Peyer's patch (tissue), 4 donors: ENCODE measurements at regions not wholly inside any gene's neighbourhood (a gene's known extent, or its start where the extent isn't known, plus 50 kb on each side); places are given as distances from the start of the nearest gene placed in this dataset.
A peak's percentile ranks its signal among the peaks of the same experiment; 100 is the strongest.

Experiments used
- DNase-seq, 3 donors: peaks; one replicate each; pipeline ENCODE4 v3.0.0-alpha.2; 2017 to 2019
- H3K27ac ChIP-seq, 4 donors: fragments of 200-600 bp; sonication (generic); one replicate each; pipeline ENCODE4 v1.5.1; 2016 to 2019
- H3K27me3 ChIP-seq, 2 donors: fragments of 200-600 bp; sonication (generic); one replicate each; pipeline ENCODE4 v1.5.1; 2019
- H3K36me3 ChIP-seq, 3 donors: fragments of 200-600 bp; sonication (generic); one replicate each; pipeline ENCODE4 v1.5.1; 2016 to 2019
- H3K4me1 ChIP-seq, 4 donors: fragments of 200-600 bp; sonication (generic); one replicate each; pipeline ENCODE4 v1.5.1; 2016 to 2019
- H3K4me3 ChIP-seq, 4 donors: fragments of 200-600 bp; sonication (generic); 1 replicate in 3 of 4; 2 replicates in 1 of 4; pipeline ENCODE4 v1.5.1; 2016 to 2019; ENCODE audit warnings: mild to moderate bottlenecking in 1 of 4
- H3K9me3 ChIP-seq, 4 donors: fragments of 200-600 bp; sonication (generic); one replicate each; pipeline ENCODE4 v1.5.1; 2016 to 2019; ENCODE audit warnings: mild to moderate bottlenecking in 1 of 4
- POLR2A ChIP-seq, 2 donors: fragments of 450-650 bp; IDR thresholded peaks; one replicate each; pipeline ENCODE4 v1.5.1; 2017; ENCODE audit warnings: antibody characterized with exemption in 2 of 2, mild to moderate bottlenecking in 2 of 2, moderate library complexity in 2 of 2
- TF ChIP-seq, protein P1 (sequence below), 6 experiments: fragments of 450-650 bp in 4 of 6; fragments of 200-600 bp in 2 of 6; sonication (generic) in 1 of 6; IDR thresholded peaks; one replicate each; pipeline ENCODE4 v1.5.1; 2017 to 2019; ENCODE audit warnings: antibody characterized with exemption in 6 of 6, mild to moderate bottlenecking in 3 of 6, moderate library complexity in 1 of 6

DNA sequence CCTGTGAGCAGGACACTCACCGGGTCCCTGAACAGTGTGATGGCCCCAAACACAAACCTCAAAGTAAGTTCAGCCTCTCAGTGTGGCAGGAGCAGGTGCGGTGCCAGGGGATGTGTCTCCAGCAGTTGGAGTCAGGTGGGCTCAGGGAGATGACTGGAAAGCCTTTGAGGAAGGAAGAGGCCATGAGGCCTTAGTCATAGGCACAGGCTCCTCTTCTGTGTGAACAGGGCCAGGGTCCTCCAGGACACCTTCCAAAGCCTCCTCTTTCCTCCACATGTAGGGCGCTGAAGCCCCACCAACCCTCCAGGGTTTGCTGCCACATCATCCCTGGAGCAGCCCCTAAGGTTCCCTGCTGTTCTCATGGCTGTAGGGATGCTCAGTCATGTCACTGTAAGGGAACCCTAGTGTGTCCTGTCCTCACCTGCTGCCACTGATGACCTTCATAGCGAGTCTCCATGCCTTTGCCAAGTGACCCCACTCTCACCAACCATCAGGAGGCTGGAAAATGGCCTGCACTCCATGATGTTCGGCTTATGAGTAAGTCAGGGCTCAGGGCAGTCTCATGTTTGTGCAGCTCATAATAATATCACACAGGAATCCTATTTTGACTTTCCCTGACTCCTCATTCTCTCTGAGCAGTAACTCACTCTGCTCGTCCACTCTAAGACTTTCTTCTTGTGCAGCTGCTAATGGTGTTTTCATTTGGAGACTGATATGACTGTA is 1152.9 kb downstream of the RPIA start:
- DNase-seq = peak in 2 of 3 donors; percentile 40 to 42
- Histone ChIP-seq H3K27me3 (no peaks in the 10 kb centered on the region), H3K27ac (no peak overlapping the region), H3K4me3 (no peak overlapping the region), H3K4me1 (no peaks in the 10 kb centered on the region), H3K36me3 (no peaks in the 10 kb centered on the region), H3K9me3 (peaks cover 0 to 6% (median 0%) of the 10 kb centered on the region in 4 donors)
- no peak for TF ChIP-seq POLR2A (IDR thresholded peaks at IDR 0.05)
- TF ChIP-seq, protein P1, sequence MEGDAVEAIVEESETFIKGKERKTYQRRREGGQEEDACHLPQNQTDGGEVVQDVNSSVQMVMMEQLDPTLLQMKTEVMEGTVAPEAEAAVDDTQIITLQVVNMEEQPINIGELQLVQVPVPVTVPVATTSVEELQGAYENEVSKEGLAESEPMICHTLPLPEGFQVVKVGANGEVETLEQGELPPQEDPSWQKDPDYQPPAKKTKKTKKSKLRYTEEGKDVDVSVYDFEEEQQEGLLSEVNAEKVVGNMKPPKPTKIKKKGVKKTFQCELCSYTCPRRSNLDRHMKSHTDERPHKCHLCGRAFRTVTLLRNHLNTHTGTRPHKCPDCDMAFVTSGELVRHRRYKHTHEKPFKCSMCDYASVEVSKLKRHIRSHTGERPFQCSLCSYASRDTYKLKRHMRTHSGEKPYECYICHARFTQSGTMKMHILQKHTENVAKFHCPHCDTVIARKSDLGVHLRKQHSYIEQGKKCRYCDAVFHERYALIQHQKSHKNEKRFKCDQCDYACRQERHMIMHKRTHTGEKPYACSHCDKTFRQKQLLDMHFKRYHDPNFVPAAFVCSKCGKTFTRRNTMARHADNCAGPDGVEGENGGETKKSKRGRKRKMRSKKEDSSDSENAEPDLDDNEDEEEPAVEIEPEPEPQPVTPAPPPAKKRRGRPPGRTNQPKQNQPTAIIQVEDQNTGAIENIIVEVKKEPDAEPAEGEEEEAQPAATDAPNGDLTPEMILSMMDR (IDR thresholded peaks at IDR 0.05) = no peak

DNA sequence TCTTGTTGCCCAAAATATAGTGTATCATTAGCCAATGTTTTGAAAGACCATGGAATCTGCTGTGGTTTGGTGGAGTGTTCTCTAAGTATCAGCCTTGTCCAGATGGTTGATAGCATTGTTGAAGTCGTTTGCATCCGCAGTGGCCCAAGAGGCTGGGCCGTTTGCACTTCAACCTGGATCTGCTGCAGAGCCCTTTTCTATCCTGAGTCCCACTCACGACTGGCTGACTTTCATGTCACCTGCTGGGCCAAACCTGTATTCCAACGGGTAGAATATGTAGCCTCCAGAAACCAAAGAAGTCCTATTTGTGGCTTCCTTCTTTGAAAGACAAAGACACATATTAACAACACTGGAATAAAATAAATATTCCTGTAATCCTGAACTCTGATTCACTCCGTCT is 1154.1 kb downstream of the RPIA start:
- DNase-seq = no peak
- no peak overlapping the region for H3K27ac ChIP-seq
- H3K9me3 ChIP-seq = no peaks in the 10 kb centered on the region
- H3K4me3 ChIP-seq = no peak overlapping the region
- TF ChIP-seq, protein P1 (IDR thresholded peaks at IDR 0.05) = no peak
- no peak for TF ChIP-seq POLR2A (IDR thresholded peaks at IDR 0.05)
- H3K36me3 ChIP-seq = no peaks in the 10 kb centered on the region
- H3K4me1 ChIP-seq = no peaks in the 10 kb centered on the region
- H3K27me3 ChIP-seq = no peaks in the 10 kb centered on the region

DNA sequence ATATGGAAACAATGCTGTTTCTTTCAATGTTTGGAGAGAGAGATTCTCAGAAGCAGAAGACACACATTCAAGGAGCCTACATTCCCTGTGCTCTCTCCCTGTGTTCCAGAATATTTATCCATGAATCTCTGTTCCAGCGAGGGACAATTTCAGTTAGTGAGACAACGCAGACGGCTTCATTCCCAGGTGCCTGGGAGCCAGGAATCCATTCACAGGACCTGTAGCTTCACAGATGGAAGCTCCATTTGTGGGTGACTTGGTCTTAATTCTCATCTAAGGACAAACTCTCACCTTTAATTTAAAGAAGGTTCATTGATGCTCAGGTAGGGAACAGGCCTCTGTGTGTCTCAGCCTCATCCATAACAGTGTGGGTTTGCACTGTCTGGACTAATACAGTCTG is 1156.6 kb downstream of the RPIA start:
- TF ChIP-seq, protein P1 (IDR thresholded peaks at IDR 0.05) = no peak
- no peak for TF ChIP-seq POLR2A (IDR thresholded peaks at IDR 0.05)
- Histone ChIP-seq H3K27ac (no peak overlapping the region), H3K27me3 (peaks cover 0 to 7% of the 10 kb centered on the region in 2 donors), H3K9me3 (no peaks in the 10 kb centered on the region), H3K4me1 (no peaks in the 10 kb centered on the region), H3K36me3 (no peaks in the 10 kb centered on the region), H3K4me3 (no peak overlapping the region)
- DNase-seq = no peak

DNA sequence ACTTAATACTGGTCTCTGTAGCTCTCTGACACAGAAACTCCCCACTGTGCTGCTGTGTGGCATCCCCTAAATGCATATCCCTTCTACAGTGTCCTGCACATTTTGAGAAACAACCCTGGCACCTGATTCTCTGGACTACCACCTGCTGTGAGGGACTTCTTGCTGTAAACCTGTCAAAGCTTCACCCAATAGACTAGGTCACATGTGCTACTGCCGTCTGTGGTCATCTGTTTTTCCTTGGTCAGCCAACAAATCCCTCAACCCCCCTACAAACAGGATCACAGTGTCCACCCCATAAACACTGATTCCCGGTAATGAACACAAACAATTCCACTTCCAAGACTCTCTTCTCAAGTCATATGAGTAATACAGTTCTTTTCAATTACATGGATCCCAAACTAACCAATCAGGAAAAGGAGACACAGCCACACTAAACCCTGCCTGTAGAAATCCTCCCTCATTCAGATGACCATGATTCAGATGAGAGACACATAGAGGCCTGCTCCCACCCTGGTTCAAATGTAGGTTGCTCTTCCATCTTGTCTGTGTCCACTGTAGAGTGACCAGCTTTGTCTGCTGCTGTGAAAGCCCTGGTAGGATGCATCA is 1157.4 kb downstream of the RPIA start:
- Histone ChIP-seq H3K36me3 (no peaks in the 10 kb centered on the region), H3K4me1 (no peaks in the 10 kb centered on the region), H3K27ac (no peak overlapping the region), H3K27me3 (peaks cover 0 to 7% of the 10 kb centered on the region in 2 donors), H3K4me3 (no peak overlapping the region), H3K9me3 (no peaks in the 10 kb centered on the region)
- no peak for DNase-seq
- TF ChIP-seq POLR2A (IDR thresholded peaks at IDR 0.05) = no peak

DNA sequence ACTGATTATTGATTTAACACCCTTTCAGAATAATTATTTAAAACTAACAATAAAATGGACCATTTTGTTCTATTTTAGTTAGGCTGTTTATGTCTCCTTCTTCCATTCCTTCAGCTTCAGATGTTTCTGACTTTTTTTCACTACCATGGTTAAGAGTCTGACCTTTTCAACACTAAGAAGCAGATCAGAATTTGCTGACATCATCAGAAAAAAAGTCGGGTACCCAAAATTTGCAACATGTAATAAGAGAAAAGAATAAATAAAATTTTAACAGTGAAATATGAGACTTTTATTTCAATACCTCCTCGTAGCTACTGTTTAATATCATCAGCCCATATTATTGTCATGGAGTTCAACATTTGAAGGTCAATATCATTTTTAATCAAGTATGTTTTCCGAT is 1158.3 kb downstream of the RPIA start:
- no peaks in the 10 kb centered on the region for H3K9me3 ChIP-seq
- TF ChIP-seq POLR2A (IDR thresholded peaks at IDR 0.05) = no peak
- TF ChIP-seq, protein P1 (IDR thresholded peaks at IDR 0.05) = no peak
- H3K36me3 ChIP-seq = no peaks in the 10 kb centered on the region
- peaks cover 0 to 7% of the 10 kb centered on the region in 2 donors for H3K27me3 ChIP-seq
- no peak overlapping the region for H3K27ac ChIP-seq
- no peaks in the 10 kb centered on the region for H3K4me1 ChIP-seq
- H3K4me3 ChIP-seq = no peak overlapping the region
- no peak for DNase-seq

DNA sequence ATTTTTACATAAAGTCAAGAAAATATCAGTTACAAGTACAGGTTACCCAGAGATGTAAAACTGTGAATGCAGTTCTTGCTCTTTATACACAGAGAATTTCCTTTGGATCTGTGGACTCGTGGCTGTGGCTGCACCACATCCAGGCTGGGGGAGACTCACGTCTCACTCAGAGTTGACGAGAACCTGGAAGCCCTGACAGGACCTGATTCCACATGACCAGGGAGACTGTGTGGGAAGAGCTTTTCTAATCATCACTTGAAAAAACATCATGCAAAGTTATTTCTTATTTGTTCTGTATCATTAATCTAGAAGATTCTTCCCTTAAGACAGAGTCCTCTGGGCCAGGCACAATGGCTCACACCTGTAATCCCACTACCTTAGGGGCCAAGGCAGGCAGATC is 1159.0 kb downstream of the RPIA start:
- H3K9me3 ChIP-seq = no peaks in the 10 kb centered on the region
- no peaks in the 10 kb centered on the region for H3K4me1 ChIP-seq
- H3K4me3 ChIP-seq = no peak overlapping the region
- no peak for DNase-seq
- H3K27me3 ChIP-seq = peaks cover 0 to 7% of the 10 kb centered on the region in 2 donors
- TF ChIP-seq, protein P1 (IDR thresholded peaks at IDR 0.05) = no peak
- TF ChIP-seq POLR2A (IDR thresholded peaks at IDR 0.05) = no peak
- no peak overlapping the region for H3K27ac ChIP-seq
- no peaks in the 10 kb centered on the region for H3K36me3 ChIP-seq
